HK-2 (cell line): ENCODE measurements at regions not wholly inside any gene's neighbourhood (a gene's known extent, or its start where the extent isn't known, plus 50 kb on each side); places are given as distances from the start of the nearest gene placed in this dataset.
"Not testable (repeated sequence)": the region's sequence is repeated elsewhere in the genome, so short reads cannot be mapped to it uniquely, and the experiment has no call there.

ENCODE experiments used
- DNase-seq: peaks from one replicate; pipeline ENCODE4 v3.0.0-alpha.2; 2018; ENCODE audit not compliant: unreplicated experiment

DNA sequence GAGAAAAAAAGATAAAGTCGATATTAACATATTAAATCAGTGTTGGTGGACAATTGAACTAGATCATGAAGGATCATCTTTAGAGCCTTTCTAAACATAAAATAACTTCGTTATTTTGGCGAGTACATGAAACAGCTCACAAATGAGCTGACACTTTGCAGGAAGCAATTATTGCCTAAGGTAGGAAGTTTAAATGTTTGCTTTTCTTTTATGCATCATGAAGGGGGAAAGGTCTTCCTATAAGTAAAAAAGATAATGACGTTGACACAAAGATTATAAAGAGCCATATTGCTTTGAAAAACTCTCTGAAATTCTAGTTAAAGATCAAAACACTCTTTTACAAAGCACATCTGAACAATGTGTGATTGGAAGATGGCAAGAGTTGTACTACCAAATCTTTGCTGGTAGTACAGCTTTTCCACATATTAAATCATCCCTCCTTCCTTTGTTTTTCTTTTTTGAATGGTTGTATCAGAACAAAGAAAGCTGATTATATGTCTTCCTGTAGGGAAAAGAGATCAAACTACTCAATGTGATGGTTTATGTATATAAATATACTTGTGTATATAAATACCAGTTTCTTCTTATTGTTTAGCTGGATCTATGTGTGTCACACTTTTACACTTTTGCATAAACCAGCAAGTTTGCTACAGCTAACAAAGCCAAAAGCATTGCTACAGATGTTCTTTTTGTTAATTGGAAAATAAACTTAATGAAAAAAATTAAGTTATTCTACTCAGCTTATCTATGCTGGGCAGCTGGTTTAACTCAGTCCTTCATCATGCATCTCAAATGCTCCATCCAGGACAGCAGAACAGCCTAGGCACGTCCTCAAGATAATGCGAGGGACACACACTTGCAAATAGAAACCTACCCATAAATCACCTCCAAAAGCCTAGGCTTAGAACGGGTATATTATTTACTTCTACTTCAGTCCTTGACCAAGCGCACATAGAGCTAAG, 850.8 kb upstream of the ROBO1 start:
- DNase-seq, result no peak

DNA sequence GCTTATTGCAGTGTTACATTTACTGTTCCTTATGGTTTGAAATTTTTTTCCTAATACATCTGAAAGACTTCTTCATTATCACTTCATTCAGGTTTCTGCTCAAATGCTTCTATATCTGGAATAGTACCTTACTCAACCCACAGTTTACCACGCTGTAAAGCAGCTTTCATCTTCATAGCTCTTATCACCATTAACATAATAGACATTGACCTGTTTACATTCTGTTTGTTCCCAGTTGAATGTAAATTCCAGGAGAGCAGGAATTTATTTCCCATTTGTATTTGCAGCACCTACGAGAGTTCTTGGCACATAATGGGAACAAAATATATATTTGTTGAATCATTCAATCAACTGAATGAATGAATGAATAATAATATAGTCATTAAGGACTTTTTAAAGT, 844.6 kb upstream of the ROBO1 start:
- no peak for DNase-seq

DNA sequence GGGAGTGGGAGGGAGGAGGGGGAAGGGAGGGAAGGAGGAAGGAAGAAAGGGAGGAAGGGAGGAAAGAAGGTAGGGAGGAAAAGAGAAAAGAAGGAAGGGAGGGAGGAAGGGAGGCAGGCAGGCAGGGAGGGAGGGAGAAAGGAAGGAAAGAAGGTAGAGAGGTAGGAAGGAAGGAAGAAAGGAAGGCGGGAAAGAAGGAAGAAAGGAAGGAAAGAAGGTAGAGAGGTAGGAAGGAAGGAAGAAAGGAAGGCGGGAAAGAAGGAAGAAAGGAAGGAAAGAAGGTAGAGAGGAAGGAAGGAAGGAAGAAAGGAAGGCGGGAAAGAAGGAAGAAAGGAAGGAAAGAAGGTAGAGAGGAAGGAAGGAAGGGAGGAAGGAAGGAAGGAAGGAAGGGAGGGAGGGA, 840.3 kb upstream of the ROBO1 start:
- not testable (repeated sequence) for DNase-seq

DNA sequence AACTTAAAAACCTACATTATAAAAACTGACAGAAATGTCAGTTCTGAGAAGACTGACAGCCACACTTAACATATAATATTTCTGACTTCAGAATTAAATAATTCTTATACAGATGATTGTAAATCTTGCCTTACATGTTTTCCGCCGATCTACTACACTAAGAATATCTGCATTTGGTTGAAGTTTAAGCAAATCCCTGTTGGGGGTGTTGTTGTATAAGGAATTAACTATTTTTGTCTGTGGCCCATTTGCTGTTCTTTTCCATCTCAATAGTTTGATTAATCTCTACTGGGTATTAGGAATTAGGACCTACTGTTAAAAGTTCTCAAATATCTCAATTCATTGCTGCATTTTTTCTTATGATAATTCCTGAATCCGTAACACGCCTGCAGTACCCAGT, 838.3 kb upstream of the ROBO1 start:
- no peak for DNase-seq

DNA sequence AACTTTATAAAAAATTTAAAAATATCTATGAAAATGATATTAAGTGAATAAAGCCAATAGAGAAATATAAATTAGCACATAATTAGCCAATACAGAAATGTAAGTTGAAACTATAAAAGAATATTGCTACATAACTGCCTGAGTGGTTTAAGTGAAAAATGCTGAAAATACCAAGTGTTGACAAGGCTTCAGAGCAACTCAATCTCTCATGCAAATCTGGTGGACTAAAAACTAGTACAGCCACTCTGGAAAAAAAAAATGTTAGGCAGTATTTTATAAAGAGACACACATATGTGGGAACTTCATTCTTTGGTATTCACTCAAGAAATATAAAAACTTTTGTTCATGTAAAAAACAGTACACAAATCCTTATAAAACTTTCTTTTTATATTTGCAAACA, 833.7 kb upstream of the ROBO1 start:
- no peak for DNase-seq

DNA sequence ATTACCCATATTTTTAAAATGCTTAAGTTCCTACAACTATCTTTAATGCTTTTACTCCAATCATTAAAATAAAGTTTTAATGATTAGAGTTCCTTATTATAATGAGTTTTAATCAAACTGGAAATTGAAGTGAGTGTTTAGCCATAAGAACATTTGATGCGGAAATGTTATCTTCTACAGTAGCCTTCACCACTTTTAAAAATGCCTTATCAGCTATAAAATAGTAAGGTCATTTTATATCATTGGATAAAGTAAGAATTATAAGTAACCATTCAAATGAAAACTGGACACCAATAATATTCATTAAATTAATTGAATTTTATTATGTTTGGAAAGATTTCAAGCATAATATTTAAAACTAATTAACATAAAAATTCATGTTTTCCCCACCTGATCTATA, 825.0 kb upstream of the ROBO1 start:
- DNase-seq, result no peak

DNA sequence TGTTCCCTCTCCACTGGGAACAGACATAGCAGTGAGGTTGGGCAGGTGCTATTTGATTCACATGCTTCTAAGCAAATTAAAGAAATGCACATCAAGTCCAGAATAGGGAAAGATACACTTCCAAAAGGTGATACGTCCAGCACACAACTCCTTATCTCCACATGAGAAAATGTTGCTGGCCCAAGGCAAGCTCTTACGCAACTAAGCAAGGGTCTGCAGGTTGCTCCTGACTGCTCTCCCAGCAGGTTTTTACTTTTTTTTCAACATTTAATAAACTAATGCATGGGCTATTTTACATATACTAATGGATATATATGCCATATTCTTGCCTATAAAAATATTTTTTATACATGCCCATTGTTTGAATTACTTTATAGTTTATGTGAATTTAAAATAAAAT, 818.5 kb upstream of the ROBO1 start:
- DNase-seq, result no peak

DNA sequence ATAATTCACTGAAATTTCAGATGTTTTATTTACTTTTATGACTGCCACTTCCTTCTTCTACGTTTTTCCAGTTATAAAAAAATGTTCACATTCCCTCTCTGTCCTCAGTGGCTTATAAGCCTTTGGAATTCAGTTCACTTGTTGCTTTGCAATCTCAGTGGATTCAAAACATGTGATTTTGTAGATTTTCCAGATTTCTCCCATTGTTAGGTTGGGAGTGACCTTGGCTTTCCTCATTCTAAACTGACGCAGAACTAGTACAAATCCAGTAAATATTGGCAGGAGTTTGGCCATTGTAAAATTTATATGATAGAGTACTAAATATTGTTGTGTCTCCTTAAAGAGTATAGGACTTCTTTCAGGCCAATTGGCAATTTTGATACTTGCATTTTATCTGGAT, 812.3 kb upstream of the ROBO1 start:
- no peak for DNase-seq

DNA sequence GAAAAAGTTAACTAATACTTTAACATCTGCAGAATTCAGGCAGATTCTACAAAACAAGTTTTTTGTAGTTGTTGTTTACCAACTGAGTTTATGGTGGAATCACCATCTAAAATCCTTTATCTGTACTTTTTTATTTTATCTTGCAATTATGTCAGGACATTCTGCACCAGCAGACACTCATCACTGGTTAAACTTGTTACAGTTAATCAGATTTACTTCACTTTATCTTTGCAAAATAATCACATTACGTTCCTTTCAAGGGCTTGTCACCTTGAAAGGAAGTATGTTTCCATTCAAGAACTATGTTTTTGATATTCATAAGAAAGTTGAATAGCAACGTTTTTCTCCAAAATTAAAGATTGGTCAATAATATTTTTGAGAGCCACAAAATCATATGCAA, 796.6 kb upstream of the ROBO1 start:
- DNase-seq, result no peak

DNA sequence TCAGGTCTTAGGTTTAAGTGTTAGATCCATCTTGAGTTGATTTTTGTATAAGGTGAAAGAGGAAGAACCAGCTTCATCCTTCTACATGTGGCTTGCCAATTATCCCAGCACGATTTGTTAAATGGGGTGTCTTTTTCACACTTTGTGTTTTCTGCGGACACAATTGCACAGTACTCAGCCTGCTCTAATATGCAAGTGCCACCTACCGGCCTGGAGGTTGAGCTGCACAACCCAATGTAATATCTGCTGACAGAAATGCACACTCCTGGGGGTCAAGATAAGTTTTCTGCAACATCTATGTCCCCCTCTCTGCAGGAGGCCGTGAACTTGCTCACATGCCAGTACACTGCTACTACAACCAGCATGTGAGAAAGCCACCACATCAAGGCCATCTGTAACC, 791.9 kb upstream of the ROBO1 start:
- no peak for DNase-seq

DNA sequence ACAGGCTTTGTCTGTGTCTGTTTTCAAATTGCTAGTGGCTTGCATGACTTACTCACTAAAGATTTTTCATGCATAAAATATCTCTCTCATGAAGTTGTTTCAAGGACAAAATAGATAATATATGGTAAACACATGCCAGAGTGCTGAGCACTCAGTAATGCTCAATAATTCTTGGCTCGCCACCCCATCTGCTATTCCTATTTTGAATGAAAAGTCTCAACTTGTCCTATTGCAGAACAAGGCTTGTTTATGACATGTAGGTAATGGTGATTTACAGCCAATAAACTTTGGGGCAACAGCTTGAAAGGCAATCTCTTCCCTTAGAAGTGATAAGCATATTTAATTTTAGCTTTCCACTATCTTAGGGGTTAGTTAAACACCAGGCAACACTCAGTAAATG, 789.0 kb upstream of the ROBO1 start:
- DNase-seq, result no peak

DNA sequence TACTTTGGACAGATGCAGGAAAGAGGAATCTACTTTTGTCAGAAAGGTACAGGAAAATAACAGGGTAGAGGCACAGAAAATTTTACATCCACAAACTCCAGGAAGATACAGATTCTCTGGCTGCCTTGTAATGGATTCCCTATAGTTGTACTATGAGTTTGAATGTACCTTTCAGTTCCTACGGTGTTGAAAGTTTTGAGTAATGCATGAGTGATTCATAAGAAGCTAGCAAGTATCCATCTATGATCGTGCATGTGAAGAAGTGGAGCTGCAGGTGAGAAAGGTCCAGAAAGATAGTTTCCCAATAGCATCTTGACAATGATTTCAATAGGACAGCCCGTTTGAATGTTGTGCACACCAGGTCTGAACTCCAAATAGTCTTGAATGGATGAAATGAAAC, 786.5 kb upstream of the ROBO1 start:
- DNase-seq, result no peak

DNA sequence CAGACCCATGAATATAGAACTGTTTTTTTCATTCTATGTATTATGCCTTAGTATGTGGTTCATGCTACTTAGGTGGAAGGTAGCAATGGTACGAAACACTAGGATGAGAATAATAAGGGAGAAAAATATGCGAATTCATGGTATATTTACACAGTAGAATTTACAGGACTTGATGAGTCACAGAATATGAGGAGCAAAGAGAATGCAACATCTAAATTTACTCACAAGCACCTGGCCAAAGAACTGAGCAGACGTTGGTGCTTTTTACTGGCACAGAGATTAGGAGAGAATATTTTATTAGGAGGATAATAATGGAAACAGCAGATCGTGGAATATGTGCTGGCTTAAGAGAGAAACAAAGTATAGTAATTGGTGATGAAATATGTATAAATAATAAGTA, 785.4 kb upstream of the ROBO1 start:
- no peak for DNase-seq

DNA sequence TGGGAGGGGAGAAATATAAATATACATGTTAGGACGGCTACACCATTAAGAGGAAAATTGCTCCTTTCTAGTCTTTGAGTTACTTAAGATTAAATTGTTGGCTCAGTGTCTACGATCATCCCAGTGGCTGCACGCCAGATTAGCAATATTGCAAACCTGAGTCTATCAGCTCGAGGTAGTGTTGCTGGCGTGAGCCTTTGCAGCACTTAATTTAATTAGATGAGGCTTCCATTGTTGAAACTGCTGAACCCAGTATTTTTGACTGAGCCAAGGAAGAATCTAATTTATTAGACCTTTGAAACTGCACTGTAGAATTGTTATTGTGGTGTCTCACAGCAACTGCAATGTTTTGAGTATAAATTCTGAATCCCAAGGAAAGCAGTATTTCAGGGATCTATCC, 782.4 kb upstream of the ROBO1 start:
- no peak for DNase-seq

DNA sequence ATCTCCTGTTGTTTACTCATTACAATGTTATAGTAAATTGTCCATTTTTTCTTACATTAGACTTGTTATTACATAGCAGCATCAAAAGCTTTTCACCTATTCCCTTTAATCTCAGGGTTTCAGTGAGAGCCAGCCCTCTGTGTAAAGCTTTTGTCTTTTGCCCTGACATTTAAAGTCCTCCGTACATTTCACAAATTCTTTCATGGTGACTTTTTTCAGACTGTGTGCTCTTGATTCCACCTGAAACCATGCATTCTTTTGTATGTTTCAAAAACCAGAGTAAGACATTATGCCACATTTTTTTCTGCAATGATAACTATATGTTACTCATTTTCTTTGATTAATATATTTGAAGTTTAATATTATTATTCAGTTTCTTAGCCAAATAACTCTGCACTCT, 781.4 kb upstream of the ROBO1 start:
- no peak for DNase-seq

DNA sequence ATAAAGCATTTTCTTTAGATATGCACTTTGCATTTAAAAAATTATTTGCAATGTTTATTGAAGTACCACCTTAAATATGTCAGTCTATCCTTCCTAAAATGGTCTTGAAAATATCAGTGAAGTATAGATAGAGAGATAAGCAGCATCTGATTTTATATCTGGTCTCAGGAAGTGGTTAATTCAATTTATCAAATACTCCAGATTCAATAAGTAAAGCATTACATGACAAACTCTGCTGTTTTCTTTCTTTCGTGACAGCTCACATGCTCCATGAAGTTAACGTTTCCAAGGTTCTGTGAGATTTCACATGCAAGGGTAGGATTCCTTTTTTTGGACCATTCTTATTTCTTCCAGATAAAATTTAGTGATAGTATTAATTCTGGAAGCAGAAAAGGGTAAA, 775.4 kb upstream of the ROBO1 start:
- no peak for DNase-seq

DNA sequence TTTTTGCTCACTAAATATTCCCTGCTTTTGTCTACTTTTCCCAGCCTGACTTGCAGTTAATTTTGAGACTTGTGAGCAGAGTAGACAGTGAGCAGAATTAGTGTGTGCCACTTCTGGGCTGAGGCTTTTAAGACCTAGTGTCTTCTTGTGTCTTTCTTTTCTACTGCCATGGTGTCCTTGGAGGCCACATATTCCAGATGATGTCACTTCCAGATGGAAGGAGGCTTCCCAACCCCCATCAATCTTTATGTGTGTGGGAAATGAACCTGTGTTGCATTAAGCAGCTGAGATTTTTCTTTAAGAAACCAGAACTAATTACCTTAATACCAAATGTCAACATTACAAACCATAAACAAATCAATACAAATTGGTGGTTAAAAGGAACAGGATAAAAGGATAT, 774.7 kb upstream of the ROBO1 start:
- DNase-seq, result no peak

DNA sequence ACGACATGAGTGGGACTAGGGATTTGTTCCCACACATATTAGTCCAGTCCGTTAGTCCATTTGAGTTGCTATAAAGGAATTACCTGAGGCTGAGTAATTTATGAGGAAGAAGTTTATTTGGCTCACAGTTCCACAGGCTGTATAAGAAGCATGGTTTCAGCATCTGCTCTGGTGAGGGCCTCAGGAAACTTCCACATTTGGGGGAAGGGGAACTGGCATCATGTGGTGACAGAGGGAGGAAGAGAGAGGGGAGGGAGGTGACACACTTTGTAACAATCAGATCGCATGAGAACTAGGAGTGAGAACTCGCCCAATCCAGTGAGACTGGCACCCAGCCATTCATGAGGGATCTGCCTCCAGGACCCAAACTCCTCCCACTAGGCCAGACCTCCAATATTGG, 769.9 kb upstream of the ROBO1 start:
- no peak for DNase-seq

DNA sequence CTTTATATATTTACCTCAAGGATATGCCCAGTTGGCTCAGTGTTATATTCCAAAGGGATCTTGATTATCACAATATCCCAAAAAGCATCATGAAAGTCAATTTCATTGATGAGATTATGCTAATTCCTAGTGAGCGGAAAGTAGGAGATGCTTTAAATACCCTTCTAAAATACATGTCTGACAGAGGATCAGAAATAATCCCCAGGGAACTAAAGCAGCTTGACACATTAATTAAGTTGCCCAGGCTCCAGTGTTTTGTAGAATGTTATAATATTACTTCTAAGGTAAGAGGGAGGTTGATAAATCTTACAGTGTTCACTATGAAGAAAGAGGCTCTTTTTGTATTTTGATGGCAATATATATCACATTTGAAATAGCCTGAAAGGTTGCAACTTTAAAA, 767.5 kb upstream of the ROBO1 start:
- DNase-seq, result no peak

DNA sequence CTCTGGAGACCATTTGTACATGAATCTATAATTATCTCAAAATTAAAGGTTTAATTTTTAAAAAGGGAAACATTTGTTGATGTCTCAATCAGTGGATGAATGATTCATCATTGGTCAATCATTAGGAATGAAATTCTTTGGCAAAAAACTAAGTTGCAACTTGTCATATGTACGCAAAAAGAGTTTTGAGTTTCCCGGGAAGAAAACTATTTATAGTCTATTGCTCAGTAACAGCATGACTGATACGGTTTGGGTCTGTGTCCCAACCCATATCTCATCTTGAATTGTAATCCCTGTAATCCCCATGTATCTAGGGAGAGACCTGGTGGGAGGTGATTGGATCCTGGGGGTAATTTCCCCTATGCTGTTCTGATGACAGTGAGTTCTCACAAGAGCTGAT, 765.8 kb upstream of the ROBO1 start:
- DNase-seq, result no peak

DNA sequence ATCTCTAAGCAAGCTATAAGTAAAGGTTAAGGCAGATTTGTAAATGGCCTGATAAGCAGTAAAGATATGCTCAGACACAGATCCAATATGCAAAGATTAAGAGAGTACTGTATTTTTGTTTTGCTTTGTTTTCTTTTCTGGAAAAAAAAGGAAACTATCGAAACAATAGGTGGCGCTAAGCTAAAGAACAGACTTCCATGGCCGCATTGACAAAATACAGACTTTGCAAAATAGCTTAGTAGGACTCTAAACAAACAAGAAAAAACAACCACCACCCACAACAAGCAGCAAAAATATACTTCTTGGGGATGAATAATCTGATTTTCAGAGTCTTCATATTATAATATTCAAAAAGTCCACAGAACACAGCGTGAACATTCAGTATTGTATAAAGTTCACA, 758.4 kb upstream of the ROBO1 start:
- no peak for DNase-seq

DNA sequence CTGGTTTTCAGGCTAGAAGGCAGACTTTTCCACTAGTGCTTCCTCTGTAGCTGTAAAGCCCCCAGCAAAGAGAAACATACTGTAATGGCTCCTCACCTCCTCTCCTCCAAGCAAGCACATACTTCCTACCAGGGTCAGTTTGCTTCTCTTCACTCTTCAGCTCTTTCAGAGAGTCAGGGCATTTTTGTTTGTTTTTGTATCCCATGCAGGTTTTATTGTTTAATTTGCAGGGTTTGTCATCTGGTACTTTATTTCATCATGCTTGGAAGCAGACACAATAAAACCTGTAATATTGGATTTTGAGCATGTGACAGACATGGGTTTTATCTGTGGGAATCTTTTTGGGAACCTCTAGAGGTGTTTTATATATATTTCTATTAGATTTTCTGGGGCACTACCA, 753.3 kb upstream of the ROBO1 start:
- no peak for DNase-seq

DNA sequence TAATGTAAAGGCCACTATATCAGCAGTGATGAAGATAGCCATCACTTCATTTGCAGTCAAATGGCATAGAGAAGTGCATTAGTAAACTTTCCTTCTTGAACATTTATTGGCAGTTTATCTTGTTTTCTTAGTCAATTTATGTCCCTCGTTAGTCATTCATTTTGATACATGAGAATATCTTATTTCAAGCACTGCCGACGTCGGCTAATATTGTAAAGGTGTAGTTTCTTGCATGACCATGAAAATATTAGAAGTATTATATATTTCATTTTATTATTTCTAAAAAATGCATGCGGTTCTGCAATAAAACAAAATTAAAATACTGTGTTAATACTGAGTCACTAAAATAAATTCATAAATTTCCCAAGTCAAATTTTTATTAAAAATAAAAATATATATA, 751.6 kb upstream of the ROBO1 start:
- DNase-seq, result no peak

DNA sequence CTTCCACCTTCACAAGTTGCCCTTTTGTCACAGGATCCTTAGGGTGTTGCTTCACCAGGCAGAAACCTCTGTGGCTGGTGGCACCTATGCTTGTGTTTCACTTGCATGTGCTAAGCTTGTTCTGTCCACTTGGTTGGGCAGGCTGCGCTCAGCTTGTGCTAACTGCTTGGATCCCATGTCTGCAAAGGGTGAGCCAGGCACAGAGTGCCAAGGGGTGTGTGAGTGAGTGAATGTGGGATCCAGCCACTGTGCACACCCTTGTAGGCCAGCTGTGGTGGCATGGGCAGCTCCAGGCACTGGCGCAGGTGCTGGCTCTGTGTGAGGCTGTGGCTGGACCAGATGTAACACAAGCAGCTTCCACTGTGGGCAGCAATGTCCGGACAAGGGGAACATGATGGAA, 728.7 kb upstream of the ROBO1 start:
- DNase-seq, result no peak
